AG04450 (cell line): ENCODE measurements at regions not wholly inside any gene's neighbourhood (a gene's known extent, or its start where the extent isn't known, plus 50 kb on each side); places are given as distances from the start of the nearest gene placed in this dataset.

Experiments
- CTCF ChIA-PET: fragments of 300-600, 350-600 bp; formaldehyde crosslinking; extraction: SDS; loops from one replicate; lab custom pipeline; 2022; ENCODE audit warnings: antibody characterized with exemption, inconsistent platforms; lab: Charles Lee
- POLR2A ChIA-PET: fragments of 350-600 bp; formaldehyde crosslinking; extraction: SDS; loops from one replicate; lab custom pipeline; 2021; ENCODE audit warnings: antibody characterized with exemption, inconsistent platforms; lab: Yijun Ruan, JAX
- DNase-seq: peaks from one replicate; pipeline ENCODE4 v3.0.0-alpha.2; 2011; ENCODE audit warnings: low read depth, low spot score
- H3K27ac ChIP-seq: one replicate; pipeline ENCODE4 v1.5.1; 2012; ENCODE audit warnings: low read depth, low read length, control low read depth
- H3K27me3 ChIP-seq: one replicate; pipeline ENCODE4 v1.6.0; 2012; ENCODE audit warnings: low read length; ENCODE audit not compliant: control insufficient read depth, insufficient read depth
- H3K4me3 ChIP-seq: 2 replicates; pipeline ENCODE4 v1.5.1; 2011; ENCODE audit warnings: mild to moderate bottlenecking, low read depth, low read length, control low read depth
- H3K9me3 ChIP-seq: 2 replicates; pipeline ENCODE4 v1.5.1; 2012; ENCODE audit warnings: low read length; ENCODE audit not compliant: control insufficient read depth, insufficient read depth
- TF ChIP-seq, protein P1 (sequence below): IDR thresholded peaks from 2 replicates; pipeline ENCODE4 v1.5.1; 2011; ENCODE audit warnings: low read depth, low read length, control low read depth, inconsistent platforms

DNA sequence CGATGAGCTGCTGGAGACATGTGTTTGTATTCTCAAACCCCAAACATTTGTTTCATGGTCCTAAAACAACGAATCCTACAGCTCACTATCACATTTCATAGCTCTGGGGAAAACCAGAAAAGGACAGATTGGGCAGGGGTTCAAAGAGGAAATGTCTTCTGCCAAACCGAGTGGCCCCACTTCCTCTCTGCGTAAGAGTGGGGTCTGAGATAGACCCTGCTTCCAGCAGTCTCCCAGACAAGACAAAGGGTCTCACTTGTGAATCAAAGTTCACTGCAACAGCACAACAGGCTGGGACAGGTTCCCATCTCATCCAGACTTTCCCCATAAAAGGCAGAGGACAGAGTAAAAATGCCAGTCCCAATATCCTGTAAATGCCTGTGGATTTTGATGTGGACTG lies 276.2 kb upstream of the SLC24A2 start:
- ChIA-PET CTCF (no interaction called here), POLR2A (no interaction called here)
- DNase-seq, result no peak

DNA sequence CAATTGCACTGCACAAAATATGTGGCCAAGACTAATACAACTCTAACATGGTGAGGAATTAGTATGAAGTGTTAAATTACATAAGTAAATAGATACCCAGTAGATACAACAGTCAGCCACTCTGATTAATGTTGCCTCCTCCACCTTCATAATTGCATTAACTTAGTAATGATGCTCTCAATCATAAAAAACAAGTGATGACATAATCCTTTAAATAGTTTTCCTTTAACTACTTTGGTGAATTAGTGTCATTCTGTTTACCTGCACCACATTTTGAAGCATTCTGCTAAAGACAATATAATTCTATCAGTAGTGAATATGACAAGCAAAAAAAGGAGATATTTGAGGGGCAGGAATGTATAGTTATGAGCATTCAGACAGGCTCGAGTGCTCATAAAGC lies 265.9 kb upstream of the SLC24A2 start:
- Histone ChIP-seq H3K27ac (no peak overlapping the region), H3K27me3 (no peaks in the 10 kb centered on the region), H3K9me3 (no peaks in the 10 kb centered on the region), H3K4me3 (no peak overlapping the region)
- ChIA-PET CTCF (no interaction called here), POLR2A (no interaction called here)
- no peak for DNase-seq
- TF ChIP-seq, protein P1, sequence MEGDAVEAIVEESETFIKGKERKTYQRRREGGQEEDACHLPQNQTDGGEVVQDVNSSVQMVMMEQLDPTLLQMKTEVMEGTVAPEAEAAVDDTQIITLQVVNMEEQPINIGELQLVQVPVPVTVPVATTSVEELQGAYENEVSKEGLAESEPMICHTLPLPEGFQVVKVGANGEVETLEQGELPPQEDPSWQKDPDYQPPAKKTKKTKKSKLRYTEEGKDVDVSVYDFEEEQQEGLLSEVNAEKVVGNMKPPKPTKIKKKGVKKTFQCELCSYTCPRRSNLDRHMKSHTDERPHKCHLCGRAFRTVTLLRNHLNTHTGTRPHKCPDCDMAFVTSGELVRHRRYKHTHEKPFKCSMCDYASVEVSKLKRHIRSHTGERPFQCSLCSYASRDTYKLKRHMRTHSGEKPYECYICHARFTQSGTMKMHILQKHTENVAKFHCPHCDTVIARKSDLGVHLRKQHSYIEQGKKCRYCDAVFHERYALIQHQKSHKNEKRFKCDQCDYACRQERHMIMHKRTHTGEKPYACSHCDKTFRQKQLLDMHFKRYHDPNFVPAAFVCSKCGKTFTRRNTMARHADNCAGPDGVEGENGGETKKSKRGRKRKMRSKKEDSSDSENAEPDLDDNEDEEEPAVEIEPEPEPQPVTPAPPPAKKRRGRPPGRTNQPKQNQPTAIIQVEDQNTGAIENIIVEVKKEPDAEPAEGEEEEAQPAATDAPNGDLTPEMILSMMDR, result no peak

More for the DNA sequence above, 276.2 kb upstream of the SLC24A2 start:
- Histone ChIP-seq H3K4me3 (no peak overlapping the region), H3K27ac (no peak overlapping the region), H3K9me3 (no peaks in the 10 kb centered on the region), H3K27me3 (peaks cover 12% of the 10 kb centered on the region)
- TF ChIP-seq, protein P1, result no peak

DNA sequence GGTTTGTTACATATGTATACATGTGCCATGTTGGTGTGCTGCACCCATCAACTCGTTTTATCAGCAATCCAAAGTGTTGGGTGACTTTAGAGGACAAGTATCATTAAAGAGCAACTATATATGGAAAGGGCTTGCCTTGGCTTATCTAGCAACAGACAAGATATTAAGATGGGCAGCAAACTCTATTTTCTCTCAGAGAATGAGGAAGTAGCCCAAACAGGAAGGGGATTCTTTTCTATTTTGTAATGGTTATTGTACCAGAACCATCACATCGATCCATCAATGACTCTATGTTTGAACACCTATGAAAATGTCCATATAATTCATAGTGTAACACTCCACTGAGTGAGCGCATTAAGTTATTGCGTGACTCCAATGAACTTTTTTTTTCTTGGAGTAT lies 260.1 kb upstream of the SLC24A2 start:
- Histone ChIP-seq H3K27me3 (peaks cover 3% of the 10 kb centered on the region), H3K9me3 (no peaks in the 10 kb centered on the region), H3K4me3 (no peak overlapping the region), H3K27ac (no peak overlapping the region)
- TF ChIP-seq, protein P1, result no peak
- CTCF ChIA-PET, result no interaction called here
- POLR2A ChIA-PET, result no interaction called here
- no peak for DNase-seq

DNA sequence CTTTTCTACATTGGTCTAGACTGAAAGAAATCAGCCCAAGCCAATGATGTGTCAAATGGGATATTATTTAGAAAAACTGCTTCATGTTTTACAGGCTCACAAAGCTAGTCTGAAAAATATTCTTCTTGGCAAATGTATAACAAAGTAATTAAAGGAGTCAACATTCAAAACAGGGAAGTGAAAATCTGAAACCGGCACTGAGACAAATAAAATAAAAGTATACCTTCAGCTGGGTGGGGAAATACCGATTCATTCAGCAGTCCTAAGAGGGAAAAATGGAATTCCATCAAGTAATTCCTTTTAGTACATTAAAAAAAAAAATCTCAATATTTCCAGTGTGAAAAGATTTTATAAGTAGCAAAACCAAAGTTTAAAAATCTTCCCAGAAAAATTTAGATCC lies 259.6 kb upstream of the SLC24A2 start:
- H3K4me3 ChIP-seq, result no peak overlapping the region
- ChIA-PET POLR2A (no interaction called here), CTCF (no interaction called here)
- no peak overlapping the region for H3K27ac ChIP-seq
- no peaks in the 10 kb centered on the region for H3K9me3 ChIP-seq
- peaks cover 3% of the 10 kb centered on the region for H3K27me3 ChIP-seq
- no peak for DNase-seq
- TF ChIP-seq, protein P1, result no peak

DNA sequence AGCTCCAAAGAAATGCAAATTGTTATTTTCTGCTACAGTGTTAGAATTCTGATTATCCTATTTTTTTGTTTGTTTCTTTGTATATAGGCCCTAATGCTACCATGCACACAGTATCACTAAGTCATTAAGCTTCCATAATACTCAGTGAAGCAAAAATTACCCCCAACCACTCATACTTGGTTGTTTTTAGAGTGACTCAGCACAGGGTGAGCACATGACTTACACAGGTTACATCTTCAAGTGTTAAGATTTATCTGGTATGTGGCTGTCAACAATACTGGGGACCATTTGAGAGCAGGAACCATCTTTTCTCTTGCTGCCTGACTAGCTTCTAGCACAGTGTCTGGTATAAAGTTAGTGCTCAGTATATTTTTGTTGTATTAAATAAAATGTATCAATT lies 255.8 kb upstream of the SLC24A2 start:
- TF ChIP-seq, protein P1, result no peak
- DNase-seq, result no peak
- Histone ChIP-seq H3K9me3 (no peaks in the 10 kb centered on the region), H3K4me3 (no peak overlapping the region), H3K27me3 (peaks cover 7% of the 10 kb centered on the region), H3K27ac (no peak overlapping the region)
- ChIA-PET CTCF (no interaction called here), POLR2A (no interaction called here)
